GM19463 (cell line): ENCODE measurements at regions not wholly inside any gene's neighbourhood (a gene's known extent, or its start where the extent isn't known, plus 50 kb on each side); places are given as distances from the start of the nearest gene placed in this dataset.

Source experiments
- ATAC-seq: cut with Tn5 transposase; IDR thresholded peaks from one replicate; pipeline ENCODE4 v1.9.1; 2021; ENCODE audit warnings: mild to moderate bottlenecking, moderate library complexity; ENCODE audit not compliant: unreplicated experiment

DNA sequence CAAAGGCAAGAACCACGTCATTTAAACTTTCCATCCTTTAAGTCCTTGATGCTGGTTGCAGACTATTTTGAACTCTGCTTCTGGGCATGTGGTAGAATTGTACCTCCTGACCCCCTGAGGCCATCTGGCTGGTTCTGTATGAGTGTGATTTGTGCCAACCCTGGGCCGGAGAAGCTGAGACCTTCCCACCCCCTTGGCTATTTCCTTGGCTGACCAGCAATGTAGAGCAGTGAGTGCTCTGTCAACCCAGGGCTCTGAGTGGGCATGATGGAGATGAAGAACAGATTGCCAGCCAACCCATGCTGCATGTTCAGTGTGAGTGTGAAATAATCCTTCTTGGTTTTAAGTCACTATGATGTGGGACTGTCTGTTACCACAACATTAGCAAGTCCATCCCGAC lies 82.1 kb upstream of the RASGRP1 start:
- no peak for ATAC-seq

GRCh38 chr15:38647683-38648082 lies 83.1 kb upstream of the RASGRP1 start:
- no peak for ATAC-seq

GRCh38 chr15:38648121-38648843 lies 83.7 kb upstream of the RASGRP1 start:
- ATAC-seq: no peak

GRCh38 chr15:38650384-38650783 lies 85.8 kb upstream of the RASGRP1 start:
- no peak for ATAC-seq

- no peak for ATAC-seq
Observed at GRCh38 chr15:38650936-38651327, 86.3 kb upstream of the RASGRP1 start.

GRCh38 chr15:38651328-38652038 lies 86.9 kb upstream of the RASGRP1 start:
- ATAC-seq: peak; percentile 60

DNA sequence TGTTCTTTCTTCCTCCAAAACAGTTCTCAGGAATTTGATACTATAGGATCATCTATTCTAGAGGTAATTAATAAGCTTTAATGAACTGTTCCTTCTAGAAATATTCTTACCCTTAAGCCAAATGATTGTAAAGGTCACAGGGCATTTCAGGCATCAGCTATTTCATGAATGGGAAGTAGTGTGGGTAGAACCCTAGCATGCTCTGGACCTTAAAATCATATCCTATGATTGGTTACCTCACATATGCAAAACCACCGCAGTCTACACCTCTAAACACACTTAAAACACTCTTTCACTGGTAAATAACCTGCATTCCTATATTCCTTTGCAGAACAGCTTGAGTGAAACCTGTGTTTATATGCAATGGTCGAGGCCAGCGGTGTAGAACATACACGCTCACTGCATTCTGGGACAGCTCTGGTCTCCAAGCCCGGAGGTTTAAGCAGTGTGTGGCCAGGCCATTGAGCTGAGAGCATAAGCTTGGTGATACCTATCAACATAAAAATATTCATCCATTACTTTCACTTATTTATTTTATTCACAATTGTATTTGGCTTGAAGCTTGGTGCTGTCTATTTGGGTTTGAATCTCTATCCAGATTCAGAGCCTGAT lies 87.7 kb upstream of the RASGRP1 start:
- ATAC-seq: peak; percentile 19

DNA sequence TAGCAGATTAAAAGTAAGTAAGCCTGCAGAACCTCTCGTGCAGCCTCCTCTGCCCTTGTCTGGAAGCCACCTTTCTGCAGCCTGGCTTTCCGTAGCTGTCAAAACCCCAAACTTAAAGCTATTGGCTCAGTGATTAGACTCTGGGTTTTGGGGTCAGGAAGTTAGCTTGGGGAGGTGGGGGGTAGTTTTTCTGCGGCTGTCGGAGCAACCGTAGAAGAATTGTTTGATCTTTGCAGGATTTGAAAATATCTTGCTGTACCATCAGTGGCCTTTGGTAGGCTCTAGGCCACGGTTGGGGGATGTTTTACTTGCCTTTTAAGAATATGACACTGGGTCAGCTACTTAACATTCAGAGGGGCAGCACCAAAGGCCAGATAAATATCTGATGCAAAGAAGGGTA lies 88.4 kb upstream of the RASGRP1 start:
- no peak for ATAC-seq

- ATAC-seq: no peak
Observed at GRCh38 chr15:38658431-38658830, 93.8 kb upstream of the RASGRP1 start.

DNA sequence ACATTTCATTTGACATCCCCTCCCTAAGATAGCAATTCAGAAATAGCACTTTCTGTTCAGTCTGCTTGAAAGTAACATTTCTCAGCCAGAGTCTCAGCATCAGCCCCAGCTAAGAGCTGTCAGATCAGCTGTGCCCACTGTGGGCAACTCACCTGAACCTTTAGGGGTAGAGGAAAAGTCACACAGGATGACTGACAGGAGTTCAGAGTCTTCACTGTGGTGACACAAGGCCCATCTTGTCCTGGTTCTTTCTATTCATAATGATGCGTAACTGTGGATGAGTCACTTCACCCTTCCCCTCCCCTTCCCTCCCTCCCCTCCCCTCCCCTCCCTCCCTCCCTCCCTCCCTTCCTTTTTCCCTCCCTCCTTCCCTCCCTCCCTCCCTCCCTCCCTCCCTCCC lies 96.1 kb upstream of the RASGRP1 start:
- ATAC-seq: no peak

- ATAC-seq: no peak
Observed at GRCh38 chr15:38662033-38662802, 97.6 kb upstream of the RASGRP1 start.

- ATAC-seq: no peak
Observed at GRCh38 chr15:38662805-38663204, 98.2 kb upstream of the RASGRP1 start.

DNA sequence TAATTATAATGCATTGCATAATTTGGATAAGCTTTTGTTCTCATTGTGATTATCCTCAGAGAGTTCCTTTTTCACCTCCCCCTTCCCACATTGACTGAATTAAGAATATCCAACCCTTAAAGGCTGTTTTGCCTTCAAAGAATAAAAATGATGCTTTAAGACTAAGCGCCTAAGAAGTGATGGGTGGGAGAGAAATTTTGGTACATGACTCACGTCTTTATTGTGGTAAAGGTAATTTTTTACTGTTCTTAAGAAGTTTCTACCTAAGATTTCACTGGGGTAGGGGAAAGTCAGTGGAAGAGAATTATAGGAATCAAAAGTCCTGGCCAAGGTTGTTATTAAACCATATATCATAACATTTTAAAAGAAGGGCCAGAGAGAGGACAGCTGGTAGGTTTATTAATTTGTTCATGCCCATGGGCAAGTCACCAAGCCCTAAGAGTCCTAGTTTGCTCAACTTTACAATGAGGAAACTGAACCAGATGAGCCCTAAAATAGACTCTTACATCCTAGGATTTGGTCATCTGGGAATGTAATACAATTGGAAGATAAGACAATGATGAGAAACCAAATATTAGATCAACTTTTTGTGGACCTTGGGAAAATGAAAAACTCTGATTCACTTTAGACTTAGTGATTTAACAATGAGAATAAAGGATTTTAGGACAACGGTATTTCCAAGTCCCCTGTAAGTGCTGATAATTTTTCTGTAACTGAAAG lies 101.1 kb upstream of the RASGRP1 start:
- ATAC-seq: no peak

GRCh38 chr15:38666865-38667510 lies 102.4 kb upstream of the RASGRP1 start:
- no peak for ATAC-seq

DNA sequence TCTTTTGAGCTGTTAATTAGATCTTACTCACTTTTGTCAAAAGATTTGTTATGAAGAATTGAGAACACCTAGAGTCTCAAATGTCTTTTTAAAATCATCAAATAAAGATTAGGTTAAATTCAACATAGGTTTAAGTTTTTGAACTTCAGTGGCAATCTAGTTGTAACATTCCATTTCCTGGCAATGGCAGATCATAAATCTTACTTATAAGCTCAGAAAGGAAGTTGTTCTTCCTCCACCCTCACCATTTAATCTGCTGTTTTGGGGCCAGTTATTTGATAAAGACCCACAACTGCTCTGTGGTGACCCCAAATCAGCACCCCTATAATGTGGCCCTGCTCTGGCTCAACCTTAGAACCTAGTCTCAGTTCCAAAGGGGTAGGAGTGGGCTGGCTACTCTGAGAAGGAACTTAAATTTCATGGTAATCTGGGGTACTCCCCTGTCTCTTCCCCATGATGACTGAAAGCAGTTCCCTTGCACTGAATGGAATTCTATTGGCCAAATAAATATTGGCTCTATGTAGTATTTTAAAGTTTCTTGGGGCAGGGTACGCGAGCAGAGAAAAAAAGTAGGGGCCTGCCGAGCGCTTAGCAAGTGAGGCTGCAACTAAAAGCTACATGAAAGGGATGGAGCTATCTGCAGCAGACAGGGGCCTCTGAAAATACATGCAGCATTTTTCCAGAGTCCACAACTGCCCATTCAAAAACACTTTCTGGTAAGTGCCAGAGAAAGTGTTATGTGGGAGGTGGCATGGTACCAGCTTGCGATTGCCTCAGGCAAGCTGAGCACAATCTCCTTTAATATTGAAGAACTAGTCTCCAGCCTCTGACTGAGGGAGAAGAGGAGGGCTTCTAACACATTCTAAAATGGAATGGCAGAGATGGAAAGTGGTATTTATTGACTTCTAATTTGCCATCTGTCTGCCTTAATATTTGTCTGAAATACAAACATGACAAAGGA lies 103.6 kb upstream of the RASGRP1 start:
- no peak for ATAC-seq

GRCh38 chr15:38668898-38669391 lies 104.3 kb upstream of the RASGRP1 start:
- ATAC-seq: no peak

- peak; percentile 29 for ATAC-seq
Observed at GRCh38 chr15:38670128-38671005, 105.8 kb upstream of the RASGRP1 start.

DNA sequence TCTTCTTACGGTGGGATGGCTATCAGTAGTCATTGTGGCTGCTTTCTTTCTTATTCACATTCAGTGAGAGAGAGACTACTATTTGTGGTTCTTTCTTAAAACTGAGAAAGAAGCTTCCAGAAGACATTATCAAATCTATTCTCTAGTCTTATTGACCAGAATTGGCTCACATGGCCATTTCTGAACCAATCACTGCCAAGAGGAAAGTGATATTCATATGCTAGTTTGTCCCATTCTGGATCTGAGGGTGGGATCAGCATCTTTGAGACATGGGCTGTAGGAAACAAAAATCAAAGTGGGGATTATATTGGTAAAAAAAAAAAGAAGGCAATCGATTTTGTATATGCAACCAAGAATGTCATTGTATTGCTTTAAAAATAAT lies 106.4 kb upstream of the RASGRP1 start:
- ATAC-seq: no peak
